H9 (cell line): ENCODE measurements at regions not wholly inside any gene's neighbourhood (a gene's known extent, or its start where the extent isn't known, plus 50 kb on each side); places are given as distances from the start of the nearest gene placed in this dataset.

Experiments
- DNase-seq: peaks from one replicate; pipeline ENCODE4 v3.0.0-alpha.2; 2017
- H2AFZ ChIP-seq: one replicate; pipeline ENCODE4 v1.6.1; 2013; ENCODE audit warnings: mild to moderate bottlenecking, low read length, control low read depth, moderate library complexity
- H2AK5ac ChIP-seq: 2 replicates; pipeline ENCODE4 v1.6.1; 2013; ENCODE audit warnings: low read length, control low read depth, mixed read lengths; ENCODE audit not compliant: insufficient read length
- H2BK120ac ChIP-seq: one replicate; pipeline ENCODE4 v1.6.1; 2013; ENCODE audit warnings: low read depth, mild to moderate bottlenecking, low read length, control low read depth, inconsistent platforms; ENCODE audit not compliant: poor library complexity, severe bottlenecking
- H2BK12ac ChIP-seq: 2 replicates; pipeline ENCODE4 v1.6.1; 2013; ENCODE audit warnings: low read length, control low read depth, mixed read lengths, low read depth; ENCODE audit not compliant: insufficient read length
- H2BK15ac ChIP-seq: 2 replicates; pipeline ENCODE4 v1.6.1; 2013; ENCODE audit warnings: low read depth, low read length, control low read depth
- H2BK20ac ChIP-seq: one replicate; pipeline ENCODE4 v1.6.1; 2013; ENCODE audit warnings: low read depth, mild to moderate bottlenecking, low read length, control low read depth, inconsistent platforms; ENCODE audit not compliant: poor library complexity, severe bottlenecking
- H2BK5ac ChIP-seq: 2 replicates; pipeline ENCODE4 v1.6.1; 2013; ENCODE audit warnings: low read length, control low read depth, mixed read lengths; ENCODE audit not compliant: insufficient read length
- H3K14ac ChIP-seq: 2 replicates; pipeline ENCODE4 v1.6.1; 2013; ENCODE audit warnings: low read length, control low read depth; ENCODE audit not compliant: insufficient read depth
- H3K18ac ChIP-seq: 2 replicates; pipeline ENCODE4 v1.6.1; 2013; ENCODE audit warnings: low read depth, mild to moderate bottlenecking, mixed read lengths, low read length, control low read depth; ENCODE audit not compliant: insufficient read length
- H3K23ac ChIP-seq: 2 replicates; pipeline ENCODE4 v1.6.1; 2013; ENCODE audit warnings: low read length, control low read depth, mixed read lengths, low read depth; ENCODE audit not compliant: insufficient read length
- H3K23me2 ChIP-seq: 2 replicates; pipeline ENCODE4 v1.6.1; 2013; ENCODE audit warnings: low read depth, mild to moderate bottlenecking, mixed read lengths, low read length, control low read depth; ENCODE audit not compliant: insufficient read length, poor library complexity, severe bottlenecking
- H3K27ac ChIP-seq: 2 replicates; pipeline ENCODE4 v1.5.1; 2013; ENCODE audit warnings: low read length, control low read depth, mixed read lengths, low read depth; ENCODE audit not compliant: insufficient read length
- H3K27me3 ChIP-seq: 2 replicates; pipeline ENCODE4 v1.6.1; 2013; ENCODE audit warnings: low read length, control low read depth, inconsistent platforms; ENCODE audit not compliant: insufficient read depth
- H3K4ac ChIP-seq: 2 replicates; pipeline ENCODE4 v1.6.1; 2013; ENCODE audit warnings: low read depth, mild to moderate bottlenecking, control low read depth, inconsistent platforms, low read length, moderate library complexity
- H3K4me1 ChIP-seq: 2 replicates; pipeline ENCODE4 v1.6.1; 2013; ENCODE audit warnings: low read length, control low read depth, inconsistent platforms; ENCODE audit not compliant: insufficient read depth
- H3K4me2 ChIP-seq: 2 replicates; pipeline ENCODE4 v1.6.1; 2013; ENCODE audit warnings: low read length, control low read depth, mixed read lengths; ENCODE audit not compliant: insufficient read length, insufficient read depth
- H3K56ac ChIP-seq: 2 replicates; pipeline ENCODE4 v1.6.1; 2013; ENCODE audit warnings: low read depth, mild to moderate bottlenecking, mixed read lengths, low read length, control low read depth; ENCODE audit not compliant: insufficient read length
- H3K79me1 ChIP-seq: 2 replicates; pipeline ENCODE4 v1.6.1; 2013; ENCODE audit warnings: low read depth, mild to moderate bottlenecking, moderate library complexity, low read length, control low read depth, inconsistent platforms; ENCODE audit not compliant: insufficient read depth, poor library complexity, severe bottlenecking
- H3K79me2 ChIP-seq: 2 replicates; pipeline ENCODE4 v1.6.1; 2013; ENCODE audit warnings: low read length, control low read depth, inconsistent platforms; ENCODE audit not compliant: insufficient read depth
- H3K9ac ChIP-seq: 2 replicates; pipeline ENCODE4 v1.6.1; 2013; ENCODE audit warnings: low read length, control low read depth, mixed read lengths; ENCODE audit not compliant: insufficient read length; ENCODE audit errors: extremely low read depth
- H3K9me3 ChIP-seq: one replicate; pipeline ENCODE4 v1.6.1; 2013; ENCODE audit warnings: low read depth, low read length, inconsistent platforms; ENCODE audit not compliant: control insufficient read depth
- H3T11ph ChIP-seq: one replicate; pipeline ENCODE4 v1.6.1; 2013; ENCODE audit warnings: mild to moderate bottlenecking, low read length, control low read depth, inconsistent platforms
- H4K20me1 ChIP-seq: one replicate; pipeline ENCODE4 v1.6.1; 2013; ENCODE audit not compliant: control insufficient read depth, insufficient read length, insufficient read depth
- H4K5ac ChIP-seq: 2 replicates; pipeline ENCODE4 v1.6.1; 2013; ENCODE audit warnings: low read depth, mild to moderate bottlenecking, mixed read lengths, low read length, control low read depth; ENCODE audit not compliant: insufficient read length
- H4K8ac ChIP-seq: replicated peaks from 2 replicates; pipeline ENCODE4 v1.6.1; 2013; ENCODE audit warnings: low read length, control low read depth, mixed read lengths, low read depth; ENCODE audit not compliant: insufficient read length
- H4K91ac ChIP-seq: 2 replicates; pipeline ENCODE4 v1.6.1; 2013; ENCODE audit warnings: low read depth, mild to moderate bottlenecking, moderate library complexity, mixed read lengths, low read length, control low read depth; ENCODE audit not compliant: insufficient read length
- H3K27ac Mint-ChIP-seq, 3 experiments: 2 replicates in 2 of 3; 3 replicates in 1 of 3; pipeline ENCODE4 v1.8.0; 2020 to 2021; ENCODE audit warnings: mixed read lengths in 3 of 3, mild to moderate bottlenecking in 1 of 3, moderate library complexity in 1 of 3
- H3K27me3 Mint-ChIP-seq: 2 replicates; pipeline ENCODE4 v1.8.0; 2021; ENCODE audit warnings: low read depth, mild to moderate bottlenecking, moderate library complexity, mixed read lengths
- H3K36me3 Mint-ChIP-seq, 3 experiments: 2 replicates in 2 of 3; 3 replicates in 1 of 3; pipeline ENCODE4 v1.8.0; 2020 to 2021; ENCODE audit warnings: low read depth in 3 of 3, mixed read lengths in 3 of 3; ENCODE audit not compliant: insufficient read depth in 1 of 3
- H3K4me1 Mint-ChIP-seq, 2 experiments: 2 replicates each; pipeline ENCODE4 v1.8.0; 2020; ENCODE audit warnings: mixed read lengths in 2 of 2
- H3K4me3 Mint-ChIP-seq, 2 experiments: 2 replicates in 1 of 2; 3 replicates in 1 of 2; pipeline ENCODE4 v1.8.0; 2020 to 2021; ENCODE audit warnings: mild to moderate bottlenecking in 2 of 2, mixed read lengths in 2 of 2, moderate library complexity in 1 of 2
- H3K9me3 Mint-ChIP-seq, 2 experiments: 2 replicates in 1 of 2; 3 replicates in 1 of 2; pipeline ENCODE4 v1.8.0; 2020; ENCODE audit warnings: mild to moderate bottlenecking in 2 of 2, mixed read lengths in 2 of 2, moderate library complexity in 1 of 2
- WGBS: extraction: QIAGEN DNeasy Blood & Tissue Kit; methylation state at CpG from one replicate; pipeline ENCODE4 v1.1.7; 2013; ENCODE audit warnings: missing lambda C conversion rate, low lambda C conversion rate, mixed read lengths; ENCODE audit not compliant: insufficient read length; ENCODE audit errors: extremely low coverage; 5-methylcytosine and 5-hydroxymethylcytosine counted together
- TF ChIP-seq, protein P1 (sequence below): fragments of 200-600 bp; sonication (generic); conservative IDR thresholded peaks from 3 replicates; pipeline ENCODE4 v1.8.0; 2021; ENCODE audit warnings: antibody characterized with exemption, mild to moderate bottlenecking

DNA sequence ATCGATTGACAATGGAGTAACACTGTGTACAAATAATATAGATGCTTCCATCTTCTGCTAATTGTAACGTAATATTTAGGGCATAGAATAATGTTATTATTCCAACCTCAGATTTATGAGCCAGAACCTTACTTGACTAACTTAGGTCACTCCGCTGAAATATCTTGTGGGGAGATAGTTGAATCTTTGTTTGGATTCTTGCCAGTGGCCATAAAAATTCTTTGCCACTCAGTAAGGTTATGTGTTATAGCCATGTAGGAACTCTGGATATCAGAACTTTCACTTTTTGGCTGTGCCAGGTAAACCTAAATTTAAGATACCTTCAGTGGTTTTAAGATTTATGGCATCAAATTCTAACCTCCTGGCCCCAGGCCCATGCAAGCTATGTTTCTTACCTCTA lies 197.6 kb downstream of the WDR11 start:
- Histone ChIP-seq H3K79me2 (no peaks in the 10 kb centered on the region), H2AFZ (no peak overlapping the region), H3K27me3 (no peaks in the 10 kb centered on the region), H2BK5ac (no peak overlapping the region), H3K4me2 (no peak overlapping the region), H3K9ac (no peak overlapping the region), H4K5ac (no peak overlapping the region), H3K9me3 (no peaks in the 10 kb centered on the region), H3K79me1 (no peaks in the 10 kb centered on the region), H3T11ph (no peak overlapping the region), H4K91ac (no peak overlapping the region), H3K23me2 (no peaks in the 10 kb centered on the region), H2AK5ac (no peak overlapping the region), H4K20me1 (no peaks in the 10 kb centered on the region), H2BK20ac (no peak overlapping the region), H2BK15ac (no peak overlapping the region), H3K4me1 (no peaks in the 10 kb centered on the region), H2BK120ac (no peak overlapping the region), H4K8ac (no peak overlapping the region), H3K23ac (no peak overlapping the region), H2BK12ac (no peak overlapping the region), H3K4ac (no peak overlapping the region), H3K56ac (no peak overlapping the region), H3K18ac (no peak overlapping the region), H3K27ac (no peak overlapping the region), H3K14ac (no peak overlapping the region)
- TF ChIP-seq, protein P1, sequence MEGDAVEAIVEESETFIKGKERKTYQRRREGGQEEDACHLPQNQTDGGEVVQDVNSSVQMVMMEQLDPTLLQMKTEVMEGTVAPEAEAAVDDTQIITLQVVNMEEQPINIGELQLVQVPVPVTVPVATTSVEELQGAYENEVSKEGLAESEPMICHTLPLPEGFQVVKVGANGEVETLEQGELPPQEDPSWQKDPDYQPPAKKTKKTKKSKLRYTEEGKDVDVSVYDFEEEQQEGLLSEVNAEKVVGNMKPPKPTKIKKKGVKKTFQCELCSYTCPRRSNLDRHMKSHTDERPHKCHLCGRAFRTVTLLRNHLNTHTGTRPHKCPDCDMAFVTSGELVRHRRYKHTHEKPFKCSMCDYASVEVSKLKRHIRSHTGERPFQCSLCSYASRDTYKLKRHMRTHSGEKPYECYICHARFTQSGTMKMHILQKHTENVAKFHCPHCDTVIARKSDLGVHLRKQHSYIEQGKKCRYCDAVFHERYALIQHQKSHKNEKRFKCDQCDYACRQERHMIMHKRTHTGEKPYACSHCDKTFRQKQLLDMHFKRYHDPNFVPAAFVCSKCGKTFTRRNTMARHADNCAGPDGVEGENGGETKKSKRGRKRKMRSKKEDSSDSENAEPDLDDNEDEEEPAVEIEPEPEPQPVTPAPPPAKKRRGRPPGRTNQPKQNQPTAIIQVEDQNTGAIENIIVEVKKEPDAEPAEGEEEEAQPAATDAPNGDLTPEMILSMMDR = no peak
- no peaks in the 10 kb centered on the region for H3K36me3 Mint-ChIP-seq
- no peak overlapping the region for H3K27ac Mint-ChIP-seq
- DNase-seq = no peak
- H3K27me3 Mint-ChIP-seq = no peaks in the 10 kb centered on the region
- WGBS = no CpG with 5 or more reads among the region's 3 CpGs
- no peaks in the 10 kb centered on the region for H3K4me1 Mint-ChIP-seq
- no peaks in the 10 kb centered on the region; a peak in 2 of 5 replicates for H3K9me3 Mint-ChIP-seq
- H3K4me3 Mint-ChIP-seq = no peak overlapping the region
